ENCODE measurements at regions not wholly inside any gene's neighbourhood (a gene's known extent, or its start where the extent isn't known, plus 50 kb on each side); places are given as distances from the start of the nearest gene placed in this dataset.
A peak's percentile ranks its signal among the peaks of the same experiment; 100 is the strongest.

DNA sequence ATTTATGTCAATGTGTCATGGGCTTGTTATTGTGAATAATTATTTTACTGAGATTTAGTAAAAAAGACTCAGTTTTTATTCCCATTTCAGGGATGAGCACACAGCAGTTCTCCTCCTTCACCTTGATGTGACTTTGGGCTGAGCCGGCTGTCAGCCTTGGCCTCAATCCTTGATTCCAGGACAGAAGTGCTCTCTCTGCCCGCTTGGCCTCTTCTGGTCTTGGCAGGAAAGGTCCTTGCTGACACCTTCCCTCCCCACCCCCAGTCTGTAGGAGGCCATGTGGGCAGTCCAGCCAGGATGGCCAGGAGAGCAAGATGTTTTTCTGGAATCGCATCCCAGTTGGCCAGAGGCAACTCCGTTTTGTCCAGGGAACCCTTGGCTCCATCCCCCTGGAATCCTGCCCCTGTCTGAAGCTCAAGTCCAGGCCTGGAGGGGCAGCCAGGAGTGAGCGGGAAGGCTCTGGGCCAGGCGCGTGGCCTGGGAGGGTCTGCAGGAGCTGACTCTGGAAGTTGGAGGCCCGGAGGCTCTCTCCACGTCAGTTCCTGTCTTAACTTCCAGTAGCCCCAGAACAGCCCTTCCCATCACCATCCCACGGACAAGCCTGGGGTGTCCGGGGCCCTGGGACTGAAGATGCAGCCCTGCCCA, 100.9 kb downstream of the PDGFA start:
- H3K4me3 ChIP-seq = no peak overlapping the region
- TF ChIP-seq, protein P1, sequence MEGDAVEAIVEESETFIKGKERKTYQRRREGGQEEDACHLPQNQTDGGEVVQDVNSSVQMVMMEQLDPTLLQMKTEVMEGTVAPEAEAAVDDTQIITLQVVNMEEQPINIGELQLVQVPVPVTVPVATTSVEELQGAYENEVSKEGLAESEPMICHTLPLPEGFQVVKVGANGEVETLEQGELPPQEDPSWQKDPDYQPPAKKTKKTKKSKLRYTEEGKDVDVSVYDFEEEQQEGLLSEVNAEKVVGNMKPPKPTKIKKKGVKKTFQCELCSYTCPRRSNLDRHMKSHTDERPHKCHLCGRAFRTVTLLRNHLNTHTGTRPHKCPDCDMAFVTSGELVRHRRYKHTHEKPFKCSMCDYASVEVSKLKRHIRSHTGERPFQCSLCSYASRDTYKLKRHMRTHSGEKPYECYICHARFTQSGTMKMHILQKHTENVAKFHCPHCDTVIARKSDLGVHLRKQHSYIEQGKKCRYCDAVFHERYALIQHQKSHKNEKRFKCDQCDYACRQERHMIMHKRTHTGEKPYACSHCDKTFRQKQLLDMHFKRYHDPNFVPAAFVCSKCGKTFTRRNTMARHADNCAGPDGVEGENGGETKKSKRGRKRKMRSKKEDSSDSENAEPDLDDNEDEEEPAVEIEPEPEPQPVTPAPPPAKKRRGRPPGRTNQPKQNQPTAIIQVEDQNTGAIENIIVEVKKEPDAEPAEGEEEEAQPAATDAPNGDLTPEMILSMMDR (IDR thresholded peaks at IDR 0.05) = no peak
- peak; percentile 36 for DNase-seq
- peaks cover 11% of the 10 kb centered on the region for H3K9me3 ChIP-seq
- no peaks in the 10 kb centered on the region for H3K27me3 ChIP-seq (ENCODE audit: low read depth)
- H3K36me3 ChIP-seq = no peaks in the 10 kb centered on the region
- H3K27ac ChIP-seq = no peak overlapping the region
- ATAC-seq = no peak
- no peaks in the 10 kb centered on the region for H3K4me1 ChIP-seq
- intact Hi-C loops (cut with DNase I) = no loop called here

DNA sequence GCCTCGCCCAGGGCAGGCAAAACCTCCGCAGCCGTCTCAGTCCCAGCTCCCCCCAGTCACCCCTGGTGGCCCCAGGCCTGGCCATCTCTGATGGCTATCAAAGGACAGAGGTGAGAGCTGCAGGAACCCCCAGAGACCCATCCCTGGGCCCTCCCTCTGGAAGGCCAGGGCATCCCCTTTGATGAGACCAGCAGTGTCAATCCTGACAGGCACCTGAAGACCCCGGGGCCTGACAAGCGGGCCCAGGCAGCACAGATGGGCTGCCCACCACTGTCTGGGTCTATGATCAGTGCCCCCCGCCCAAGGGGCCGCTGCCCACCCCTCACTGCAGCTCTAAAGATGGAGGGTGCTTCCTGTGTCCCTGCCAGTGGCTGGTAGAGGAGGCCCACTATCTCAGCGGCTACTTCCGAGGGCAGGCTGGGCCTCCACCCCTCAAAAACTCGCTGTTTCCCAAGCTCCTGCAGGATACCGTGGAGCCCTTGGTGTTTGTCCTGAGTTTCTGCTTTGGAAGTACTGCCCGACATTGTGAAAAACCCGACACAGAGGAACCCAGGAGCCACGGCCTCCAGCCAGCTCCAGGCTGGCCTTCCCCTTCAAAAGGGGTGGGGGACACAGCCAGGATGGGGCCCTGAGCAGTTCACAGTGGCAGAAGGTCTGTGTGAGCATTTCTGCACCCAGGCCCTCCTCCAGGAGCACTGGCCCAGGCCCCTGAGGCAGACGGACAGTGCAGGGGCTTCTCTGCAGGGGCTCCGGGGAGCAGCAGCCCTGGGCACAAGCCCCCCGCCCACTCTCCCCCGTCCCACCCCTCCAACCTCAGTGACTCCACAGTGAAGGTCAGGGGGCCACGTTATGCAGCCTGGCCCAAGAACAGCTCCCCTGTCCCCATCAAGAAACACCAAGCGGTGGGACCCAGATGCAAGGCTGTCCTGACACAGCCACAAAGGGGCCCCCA, 99.2 kb downstream of the PDGFA start:
- peak; percentile 25 for DNase-seq
- no peaks in the 10 kb centered on the region for H3K36me3 ChIP-seq
- H3K27me3 ChIP-seq (ENCODE audit: low read depth) = no peaks in the 10 kb centered on the region
- no peak for ATAC-seq
- no peak overlapping the region for H3K27ac ChIP-seq
- TF ChIP-seq, protein P1 (IDR thresholded peaks at IDR 0.05) = no peak
- no peak overlapping the region for H3K4me3 ChIP-seq
- intact Hi-C loops (cut with DNase I) = no loop called here
- peaks cover 11% of the 10 kb centered on the region for H3K9me3 ChIP-seq
- H3K4me1 ChIP-seq = no peaks in the 10 kb centered on the region

DNA sequence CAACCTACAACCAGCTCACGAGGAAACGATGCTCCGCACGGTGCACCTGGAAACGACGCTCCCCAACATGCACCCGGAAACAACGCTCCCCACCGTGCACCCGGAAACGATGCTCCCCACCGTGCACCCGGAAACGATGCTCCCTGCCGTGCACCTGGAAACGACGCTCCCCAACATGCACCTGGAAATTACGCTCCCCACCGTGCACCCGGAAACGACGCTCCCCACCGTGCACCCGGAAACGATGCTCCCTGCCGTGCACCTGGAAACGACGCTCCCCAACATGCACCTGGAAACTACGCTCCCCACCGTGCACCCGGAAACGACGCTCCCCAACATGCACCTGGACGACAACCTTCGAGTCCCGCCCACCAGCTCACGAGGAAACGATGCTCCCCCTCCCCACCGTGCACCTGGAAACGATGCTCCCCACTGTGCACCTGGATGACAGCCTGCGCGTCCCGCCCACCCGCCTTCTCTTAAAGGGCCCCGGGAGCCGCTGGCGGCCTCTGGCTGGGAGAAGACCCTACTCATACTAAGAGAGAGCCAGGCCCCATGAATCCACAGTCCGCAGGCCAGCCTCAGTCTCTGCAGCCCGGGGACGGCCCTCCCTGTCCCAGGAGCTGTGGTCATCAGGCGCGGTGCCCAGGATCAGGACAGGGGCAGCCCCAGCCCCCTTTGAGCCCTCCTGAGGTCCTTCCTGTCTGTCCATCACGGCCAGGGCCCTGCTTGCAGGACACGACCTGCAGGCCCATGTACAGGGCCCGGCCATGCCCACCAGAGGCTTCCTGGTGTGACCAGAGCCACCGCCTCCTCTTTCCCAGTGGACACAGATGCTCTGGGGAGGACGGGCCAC, 98.3 kb downstream of the PDGFA start:
- Histone ChIP-seq H3K27ac (no peak overlapping the region), H3K36me3 (no peaks in the 10 kb centered on the region), H3K4me1 (no peaks in the 10 kb centered on the region), H3K9me3 (peaks cover 11% of the 10 kb centered on the region), H3K4me3 (no peak overlapping the region), H3K27me3 (ENCODE audit: low read depth) (no peaks in the 10 kb centered on the region)
- DNase-seq (peak; percentile 30), ATAC-seq (no peak)
- intact Hi-C loops (cut with DNase I) = no loop called here
- TF ChIP-seq, protein P1 (IDR thresholded peaks at IDR 0.05) = no peak

DNA sequence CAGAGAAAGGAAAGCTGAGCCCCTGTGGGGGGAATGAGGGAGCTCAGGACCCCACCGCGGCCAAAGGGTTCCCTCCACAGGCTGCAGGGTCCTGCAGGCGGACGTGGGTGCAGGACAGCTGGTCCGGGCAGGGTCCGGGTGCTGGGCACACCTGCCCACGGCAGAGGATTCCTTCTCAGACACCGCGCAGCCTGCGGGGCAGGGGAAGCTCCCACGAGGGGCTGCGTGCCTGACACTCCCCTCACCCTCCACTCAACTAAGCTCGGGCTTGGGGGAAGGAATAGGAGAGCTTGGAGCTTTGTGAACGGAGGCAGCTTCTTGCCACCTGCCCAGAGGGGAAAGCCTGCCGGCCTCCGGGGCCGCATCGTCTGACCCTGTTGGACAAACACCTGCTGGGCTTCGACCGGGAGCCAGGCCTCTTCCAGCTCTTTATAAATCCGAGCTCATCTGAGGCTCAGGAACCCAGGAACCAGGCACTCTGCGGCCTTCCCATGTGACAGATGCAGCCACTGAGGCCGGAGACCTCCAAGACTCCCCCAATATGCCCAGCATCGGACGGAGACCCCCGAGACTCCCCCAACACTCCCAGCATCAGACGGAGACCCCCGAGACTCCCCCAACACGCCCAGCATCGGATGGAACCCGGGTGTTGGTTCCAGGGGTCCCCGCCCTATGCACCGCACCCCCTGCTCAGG, 97.3 kb downstream of the PDGFA start:
- H3K4me1 ChIP-seq = no peaks in the 10 kb centered on the region
- intact Hi-C loops (cut with DNase I) = no loop called here
- H3K9me3 ChIP-seq = peaks cover 9% of the 10 kb centered on the region
- no peak overlapping the region for H3K4me3 ChIP-seq
- ATAC-seq (no peak), DNase-seq (no peak)
- no peaks in the 10 kb centered on the region for H3K27me3 ChIP-seq (ENCODE audit: low read depth)
- no peaks in the 10 kb centered on the region for H3K36me3 ChIP-seq
- no peak overlapping the region for H3K27ac ChIP-seq
- TF ChIP-seq, protein P1 (IDR thresholded peaks at IDR 0.05) = no peak

DNA sequence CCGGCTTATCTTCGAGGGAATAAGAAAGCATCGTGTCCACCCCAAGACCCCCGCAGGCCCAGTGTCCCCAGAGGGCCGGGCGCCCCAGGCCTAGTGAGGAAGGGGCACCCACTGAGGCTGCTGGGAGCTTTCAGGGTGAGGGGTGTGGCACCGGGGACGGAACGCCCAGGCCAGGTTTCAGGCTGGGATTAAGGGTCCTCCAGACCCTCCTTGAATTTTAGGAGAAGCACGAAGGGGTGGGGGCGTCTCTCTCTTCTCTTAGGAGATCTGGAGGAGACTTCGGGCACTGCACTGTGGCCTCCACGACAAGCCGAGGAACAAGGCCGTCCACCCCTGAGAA, 96.8 kb downstream of the PDGFA start:
- intact Hi-C loops (cut with DNase I) = no loop called here
- DNase-seq = no peak
- Histone ChIP-seq H3K27me3 (ENCODE audit: low read depth) (no peaks in the 10 kb centered on the region), H3K4me1 (no peaks in the 10 kb centered on the region), H3K27ac (no peak overlapping the region), H3K36me3 (no peaks in the 10 kb centered on the region), H3K4me3 (no peak overlapping the region), H3K9me3 (peaks cover 4% of the 10 kb centered on the region)
- TF ChIP-seq, protein P1 (IDR thresholded peaks at IDR 0.05) = no peak
- no peak for ATAC-seq

Data from lower lobe of right lung (tissue), 2 donors.